HEK293T (cell line): ENCODE measurements at regions not wholly inside any gene's neighbourhood (a gene's known extent, or its start where the extent isn't known, plus 50 kb on each side); places are given as distances from the start of the nearest gene placed in this dataset.

Source experiments
- CTCF ChIA-PET: fragments of 350-600 bp; formaldehyde crosslinking; extraction: SDS; loops from one replicate; lab custom pipeline; 2021; ENCODE audit warnings: antibody characterized with exemption, inconsistent platforms; lab: Yijun Ruan, JAX
- POLR2A ChIA-PET: fragments of 350-600 bp; formaldehyde crosslinking; extraction: SDS; loops from one replicate; lab custom pipeline; 2020; ENCODE audit warnings: antibody characterized with exemption, inconsistent platforms; lab: Yijun Ruan, JAX
- DNase-seq: peaks from one replicate; pipeline ENCODE4 v3.0.0; 2012; ENCODE audit warnings: mixed read lengths; ENCODE audit errors: extremely low spot score
- ARNT ChIP-seq: fragments of 450-650 bp; IDR thresholded peaks from 2 replicates; pipeline ENCODE4 v1.6.1; 2017; ENCODE audit warnings: mild to moderate bottlenecking
- BHLHE40 ChIP-seq: fragments of 450-650 bp; IDR thresholded peaks from 2 replicates; pipeline ENCODE4 v1.6.1; 2016; ENCODE audit warnings: mild to moderate bottlenecking, moderate library complexity, borderline replicate concordance
- CTBP1 ChIP-seq: fragments of 450-650 bp; IDR thresholded peaks from 2 replicates; pipeline ENCODE4 v1.6.1; 2016; ENCODE audit warnings: borderline replicate concordance
- ELF4 ChIP-seq: fragments of 450-650 bp; IDR thresholded peaks from 2 replicates; pipeline ENCODE4 v1.6.1; 2017; ENCODE audit warnings: antibody characterized with exemption
- FOXA1 ChIP-seq: fragments of 450-650 bp; IDR thresholded peaks from 2 replicates; pipeline ENCODE4 v1.6.1; 2016; ENCODE audit warnings: mild to moderate bottlenecking
- FOXK2 ChIP-seq: fragments of 450-650 bp; IDR thresholded peaks from 2 replicates; pipeline ENCODE4 v1.6.1; 2016; ENCODE audit warnings: mild to moderate bottlenecking
- FOXM1 ChIP-seq: fragments of 450-650 bp; IDR thresholded peaks from 2 replicates; pipeline ENCODE4 v1.6.1; 2017; ENCODE audit warnings: mild to moderate bottlenecking, borderline replicate concordance
- HDGF ChIP-seq: fragments of 450-650 bp; IDR thresholded peaks from 2 replicates; pipeline ENCODE4 v1.6.1; 2017; ENCODE audit warnings: antibody characterized with exemption, borderline replicate concordance
- L3MBTL2 ChIP-seq: fragments of 450-650 bp; conservative IDR thresholded peaks from 2 replicates; pipeline ENCODE4 v1.6.1; 2016; ENCODE audit warnings: mild to moderate bottlenecking
- LEF1 ChIP-seq: fragments of 450-650 bp; IDR thresholded peaks from 2 replicates; pipeline ENCODE4 v1.6.1; 2017; ENCODE audit warnings: mild to moderate bottlenecking, borderline replicate concordance
- NFRKB ChIP-seq: fragments of 450-650 bp; IDR thresholded peaks from 2 replicates; pipeline ENCODE4 v1.6.1; 2016; ENCODE audit warnings: mild to moderate bottlenecking, moderate library complexity
- PKNOX1 ChIP-seq: fragments of 450-650 bp; IDR thresholded peaks from 2 replicates; pipeline ENCODE4 v1.6.1; 2016
- SP1 ChIP-seq: fragments of 450-650 bp; IDR thresholded peaks from 2 replicates; pipeline ENCODE4 v1.6.1; 2017
- SUZ12 ChIP-seq: fragments of 450-650 bp; IDR thresholded peaks from 2 replicates; pipeline ENCODE4 v1.6.1; 2016; ENCODE audit warnings: mild to moderate bottlenecking
- TARDBP ChIP-seq: fragments of 450-650 bp; IDR thresholded peaks from 2 replicates; pipeline ENCODE4 v1.6.1; 2016
- ZNF384 ChIP-seq: fragments of 450-650 bp; IDR thresholded peaks from 2 replicates; pipeline ENCODE4 v1.6.1; 2016

GRCh38 chr3:55226696-55227095 is 260.4 kb downstream of the WNT5A start:
- TF ChIP-seq SP1 = no peak
- no peak for TF ChIP-seq FOXM1
- TF ChIP-seq SUZ12 = no peak
- no peak for TF ChIP-seq LEF1
- TF ChIP-seq TARDBP = no peak
- no peak for TF ChIP-seq BHLHE40
- TF ChIP-seq FOXA1 = no peak
- no peak for TF ChIP-seq ARNT
- TF ChIP-seq PKNOX1 = no peak
- no peak for TF ChIP-seq HDGF
- no peak for DNase-seq
- ChIA-PET CTCF (no interaction called here), POLR2A (no interaction called here)

- TF ChIP-seq SP1 (no peak), CTBP1 (no peak), ELF4 (no peak), FOXM1 (no peak), PKNOX1 (no peak), ARNT (no peak), LEF1 (no peak), TARDBP (no peak), HDGF (no peak), L3MBTL2 (no peak), SUZ12 (no peak), ZNF384 (no peak), FOXK2 (no peak), FOXA1 (no peak)
- CTCF ChIA-PET = no interaction called here
- no peak for DNase-seq
- POLR2A ChIA-PET = no interaction called here
Measured at GRCh38 chr3:55218577-55218976, 268.5 kb downstream of the WNT5A start.

GRCh38 chr3:55207744-55208143 is 279.4 kb downstream of the WNT5A start:
- POLR2A ChIA-PET = no interaction called here
- DNase-seq = no peak

GRCh38 chr3:55205990-55206389 is 278.1 kb upstream of the LRTM1 start:
- peak; percentile 17 for DNase-seq
- CTCF ChIA-PET = no interaction called here
- POLR2A ChIA-PET = no interaction called here
- TF ChIP-seq CTBP1 (peak; percentile 78), HDGF (no peak), ZNF384 (no peak), L3MBTL2 (peak; percentile 68), SP1 (no peak), SUZ12 (no peak), LEF1 (no peak), PKNOX1 (peak; percentile 94), BHLHE40 (no peak), ARNT (0 out of 2 replicates have a peak, but pooled peaks have one; percentile 11)

More at GRCh38 chr3:55207744-55208143, 279.4 kb downstream of the WNT5A start:
- TF ChIP-seq FOXK2 (no peak), L3MBTL2 (no peak), BHLHE40 (no peak), HDGF (no peak), ARNT (no peak), FOXA1 (no peak), PKNOX1 (no peak), SUZ12 (no peak), SP1 (no peak), FOXM1 (no peak), LEF1 (no peak), NFRKB (no peak)
- CTCF ChIA-PET = no interaction called here

GRCh38 chr3:55204417-55204816 is 276.6 kb upstream of the LRTM1 start:
- POLR2A ChIA-PET = interaction anchor here (0.6 kb wide), 1 partner anchor 13 kb away, joined by 3 read pairs; no protein-coding TSS in a partner anchor

More at GRCh38 chr3:55204417-55204816, 276.6 kb upstream of the LRTM1 start:
- DNase-seq = no peak
- TF ChIP-seq HDGF = no peak
- TF ChIP-seq SP1 = no peak
- TF ChIP-seq BHLHE40 = no peak
- no peak for TF ChIP-seq NFRKB
- TF ChIP-seq L3MBTL2 = no peak
- no peak for TF ChIP-seq FOXA1
- TF ChIP-seq SUZ12 = no peak
- TF ChIP-seq PKNOX1 = no peak
- CTCF ChIA-PET = no interaction called here
